ENCODE measurements at regions not wholly inside any gene's neighbourhood (a gene's known extent, or its start where the extent isn't known, plus 50 kb on each side); places are given as distances from the start of the nearest gene placed in this dataset.
A peak's percentile ranks its signal among the peaks of the same experiment; 100 is the strongest.
"Not testable (repeated sequence)": the region's sequence is repeated elsewhere in the genome, so short reads cannot be mapped to it uniquely, and the experiment has no call there.

GRCh38 chr1:100806601-100807000 is 87.1 kb downstream of the VCAM1 start:
- no peak for TF ChIP-seq CTCF (IDR thresholded peaks at IDR 0.05)
- H3K27ac ChIP-seq: no peak overlapping the region
- 77 to 89% methylated on average over 2 of the region's 2 CpGs for WGBS, 2 donors
- no peak for DNase-seq
- no peaks in the 10 kb centered on the region for H3K27me3 ChIP-seq
- no peak for ATAC-seq
- intact Hi-C loops (cut with DNase I): no loop called here
- H3K36me3 ChIP-seq: no peaks in the 10 kb centered on the region
- no peaks in the 10 kb centered on the region for H3K4me1 ChIP-seq
- H3K9me3 ChIP-seq: peaks cover 0 to 3% (median 0%) of the 10 kb centered on the region in 11 donors
- H3K4me3 ChIP-seq: no peak overlapping the region

- H3K27me3 ChIP-seq: no peaks in the 10 kb centered on the region
- DNase-seq: no peak
- no peak overlapping the region for H3K27ac ChIP-seq
- H3K4me1 ChIP-seq: peaks cover 0 to 6% (median 0%) of the 10 kb centered on the region in 9 donors
- no peaks in the 10 kb centered on the region for H3K36me3 ChIP-seq
- peak in 1 of 8 donors; percentile 67 for ATAC-seq
- no peak overlapping the region for H3K4me3 ChIP-seq
- intact Hi-C loops (cut with DNase I): no loop called here
- WGBS, 2 donors: 49 to 61% methylated on average over 4 of the region's 4 CpGs
- no peak for TF ChIP-seq CTCF (IDR thresholded peaks at IDR 0.05)
- peaks cover 0 to 11% (median 0%) of the 10 kb centered on the region in 11 donors for H3K9me3 ChIP-seq
These were observed 84.3 kb downstream of the EXTL2 start for GRCh38 chr1:100810360-100810759.

GRCh38 chr1:100811808-100812207 is 82.8 kb downstream of the EXTL2 start:
- Histone ChIP-seq H3K9me3 (peaks cover 0 to 18% (median 0%) of the 10 kb centered on the region in 11 donors), H3K27ac (no peak overlapping the region), H3K4me3 (no peak overlapping the region), H3K27me3 (no peaks in the 10 kb centered on the region), H3K36me3 (no peaks in the 10 kb centered on the region), H3K4me1 (peaks cover 0 to 9% (median 0%) of the 10 kb centered on the region in 9 donors)
- TF ChIP-seq CTCF (IDR thresholded peaks at IDR 0.05): no peak
- no peak for DNase-seq
- ATAC-seq: no peak
- intact Hi-C loops (cut with DNase I): no loop called here
- 93 to 97% methylated on average over 1 of the region's 1 CpG for WGBS, 2 donors

GRCh38 chr1:100814938-100815337 is 79.7 kb downstream of the EXTL2 start:
- H3K4me3 ChIP-seq; DNase-seq; H3K36me3 ChIP-seq; H3K4me1 ChIP-seq; H3K27me3 ChIP-seq; intact Hi-C loops (cut with DNase I); ATAC-seq: not testable (repeated sequence)
- Histone ChIP-seq H3K27ac (peak overlapping the region in 1 of 10 donors; percentile 51), H3K9me3 (peaks cover 0 to 19% (median 0%) of the 10 kb centered on the region in 11 donors)
- WGBS, 2 donors: 74 to 83% methylated on average over 3 of the region's 3 CpGs

GRCh38 chr1:100816049-100816448 is 78.6 kb downstream of the EXTL2 start:
- TF ChIP-seq CTCF (IDR thresholded peaks at IDR 0.05): no peak
- ATAC-seq (no peak), DNase-seq (no peak)
- no peaks in the 10 kb centered on the region for H3K36me3 ChIP-seq
- no peak overlapping the region for H3K27ac ChIP-seq
- intact Hi-C loops (cut with DNase I): no loop called here
- peaks cover 0 to 9% (median 0%) of the 10 kb centered on the region in 9 donors for H3K4me1 ChIP-seq
- peaks cover 0 to 22% (median 0%) of the 10 kb centered on the region in 11 donors for H3K9me3 ChIP-seq
- H3K4me3 ChIP-seq: no peak overlapping the region
- no peaks in the 10 kb centered on the region for H3K27me3 ChIP-seq
- 64 to 70% methylated on average over 3 of the region's 3 CpGs for WGBS, 2 donors

- H3K9me3 ChIP-seq: peaks cover 0 to 37% (median 4%) of the 10 kb centered on the region in 11 donors
- H3K36me3 ChIP-seq; H3K27me3 ChIP-seq; H3K4me1 ChIP-seq; DNase-seq; H3K27ac ChIP-seq; intact Hi-C loops (cut with DNase I); ATAC-seq; H3K4me3 ChIP-seq: not testable (repeated sequence)
- WGBS, 2 donors: 56 to 65% methylated on average over 6 of the region's 6 CpGs
These were observed 74.4 kb downstream of the EXTL2 start for GRCh38 chr1:100820195-100820594.

GRCh38 chr1:100821919-100822318 is 72.7 kb downstream of the EXTL2 start:
- H3K9me3 ChIP-seq: peaks cover 0 to 33% (median 4%) of the 10 kb centered on the region in 11 donors
- ATAC-seq; H3K4me1 ChIP-seq; H3K4me3 ChIP-seq; DNase-seq; H3K36me3 ChIP-seq; intact Hi-C loops (cut with DNase I); H3K27ac ChIP-seq; H3K27me3 ChIP-seq: not testable (repeated sequence)
- 89 to 92% methylated on average over 2 of the region's 2 CpGs for WGBS, 2 donors
